Femur (tissue), 1 donor: ENCODE measurements at regions not wholly inside any gene's neighbourhood (a gene's known extent, or its start where the extent isn't known, plus 50 kb on each side); places are given as distances from the start of the nearest gene placed in this dataset.

Experiments used
- DNase-seq: peaks from one replicate; pipeline ENCODE4 v3.0.0-alpha.2; 2017

DNA sequence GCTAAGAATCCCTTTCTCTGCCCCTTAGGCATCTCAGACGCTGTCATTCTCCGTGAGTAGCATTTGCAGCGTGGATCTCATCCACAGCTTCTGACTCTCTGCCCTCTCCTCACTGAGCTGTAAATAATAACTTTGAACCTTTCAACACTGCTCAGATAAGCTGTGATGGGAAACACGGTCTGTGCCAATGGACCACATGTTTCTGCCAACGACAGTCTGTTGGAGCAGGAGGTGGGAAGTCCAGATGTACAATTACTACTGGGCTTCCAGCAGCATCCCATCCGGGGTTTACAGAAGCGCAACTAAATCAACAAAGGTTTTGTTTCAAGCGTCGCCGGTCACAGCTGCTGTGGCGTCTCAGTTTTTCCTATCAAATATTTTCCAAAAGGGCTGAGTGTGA, 1110.6 kb downstream of the TYW1 start:
- peak; percentile 24 for DNase-seq

DNA sequence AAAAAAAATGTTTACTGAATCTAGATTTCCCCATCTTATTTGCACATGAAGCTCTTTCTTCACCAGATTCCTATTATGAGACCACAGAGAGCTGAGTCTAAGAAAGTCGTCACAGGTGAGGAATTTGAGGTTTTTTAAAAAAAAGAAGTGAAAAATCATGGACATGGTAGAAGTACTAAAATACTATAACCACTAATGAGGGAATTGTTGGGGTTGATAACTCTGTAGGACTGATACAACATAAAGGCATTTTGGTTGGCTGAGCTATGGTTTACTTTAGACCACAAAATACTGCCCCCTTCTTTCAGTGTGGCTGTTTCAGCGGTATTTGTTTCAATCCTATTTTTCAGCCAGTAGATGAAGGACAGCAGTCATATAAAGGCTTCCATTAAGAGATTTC, 1111.3 kb downstream of the TYW1 start:
- no peak for DNase-seq

DNA sequence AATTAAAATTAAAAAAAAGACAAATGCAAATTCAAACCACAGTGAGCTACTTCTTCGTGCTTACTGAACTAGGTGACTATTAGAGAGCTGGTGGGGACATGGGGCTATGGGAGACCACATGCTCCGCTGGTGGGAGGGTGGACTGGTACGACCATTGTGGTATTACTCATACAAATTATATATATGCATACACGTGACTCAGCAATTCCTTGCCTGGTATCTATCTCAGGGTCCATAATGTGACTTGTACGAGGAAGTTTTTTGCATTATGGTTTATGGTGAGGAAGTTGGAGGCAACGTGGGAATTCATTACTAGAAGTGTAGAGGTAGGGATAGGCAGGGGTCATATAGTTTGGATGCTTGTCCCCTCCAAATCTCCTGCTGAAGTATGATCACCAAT, 1112.7 kb downstream of the TYW1 start:
- DNase-seq: no peak

DNA sequence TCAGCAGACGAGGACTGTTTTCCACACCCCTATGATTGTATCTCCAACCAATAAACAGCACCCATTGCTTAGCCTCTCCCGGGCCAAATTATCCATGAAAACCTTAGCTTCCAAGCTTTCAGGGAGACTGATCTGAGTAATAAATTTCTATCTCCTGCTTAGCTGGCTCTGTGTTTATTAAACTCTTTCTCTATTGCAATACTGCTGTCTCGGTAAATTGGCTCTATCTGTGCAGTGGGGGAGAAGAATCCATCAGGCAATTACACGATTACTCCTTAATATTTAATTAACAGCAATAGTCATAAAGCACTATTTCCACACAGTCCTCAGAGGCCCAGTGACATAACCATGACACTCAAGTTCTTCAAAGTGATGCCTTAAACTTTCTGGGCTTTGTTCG, 1122.8 kb downstream of the TYW1 start:
- no peak for DNase-seq

DNA sequence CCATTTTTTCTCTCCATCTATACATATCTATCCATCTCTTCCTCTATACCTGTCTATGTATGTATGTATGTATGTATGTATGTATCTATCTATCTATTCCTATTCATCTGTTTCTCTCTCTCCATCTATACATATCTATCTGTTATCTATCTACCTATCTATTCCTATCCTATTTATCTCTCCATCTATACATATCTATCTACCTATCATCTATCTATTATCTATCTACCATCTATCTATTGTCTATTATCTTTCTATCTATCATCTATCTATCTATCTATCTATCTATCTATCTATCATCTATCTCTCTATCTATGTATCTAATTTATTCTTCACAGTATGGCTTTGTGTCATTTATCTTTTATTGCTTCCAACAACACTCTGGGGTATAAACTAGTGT, 1124.4 kb downstream of the TYW1 start:
- DNase-seq: no peak

DNA sequence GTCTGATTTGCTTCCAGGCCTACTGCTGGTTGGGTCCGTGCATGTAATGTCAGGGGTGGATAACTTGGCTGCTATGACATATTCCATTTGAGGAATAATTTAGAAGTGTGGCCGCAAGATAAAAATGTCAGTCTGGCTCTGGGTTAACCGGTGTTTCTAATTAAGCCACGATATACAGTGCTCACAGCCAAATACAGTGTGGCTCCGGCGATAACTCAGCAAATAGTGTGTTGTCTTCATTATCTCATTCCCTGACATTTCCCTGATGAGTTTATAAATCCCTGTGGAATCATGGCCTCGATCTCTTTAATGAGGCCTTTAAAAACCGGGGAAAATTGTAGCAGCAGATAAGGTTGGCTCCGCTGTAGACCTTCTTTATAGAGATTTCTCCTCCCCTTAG, 1125.0 kb downstream of the TYW1 start:
- no peak for DNase-seq

DNA sequence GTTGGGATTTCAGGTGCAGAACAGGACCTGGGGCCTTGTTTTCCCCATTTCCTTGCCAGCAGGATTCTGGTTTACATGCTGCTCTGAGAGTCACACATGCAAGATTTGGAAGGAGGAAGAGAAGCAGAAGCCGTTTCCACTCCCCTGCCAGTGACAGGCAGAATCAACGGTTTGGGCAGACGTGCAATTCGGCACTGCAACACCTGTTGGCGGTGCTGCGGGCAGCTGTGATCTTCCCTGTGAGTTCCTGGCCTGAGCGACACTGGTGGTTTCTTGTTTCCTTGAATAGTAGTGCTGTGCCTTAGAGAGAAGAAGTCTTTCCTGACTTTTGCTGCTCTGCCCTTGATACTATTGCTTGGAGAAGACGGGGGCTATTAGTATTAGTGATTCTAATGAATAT, 1126.2 kb downstream of the TYW1 start:
- peak; percentile 17 for DNase-seq

DNA sequence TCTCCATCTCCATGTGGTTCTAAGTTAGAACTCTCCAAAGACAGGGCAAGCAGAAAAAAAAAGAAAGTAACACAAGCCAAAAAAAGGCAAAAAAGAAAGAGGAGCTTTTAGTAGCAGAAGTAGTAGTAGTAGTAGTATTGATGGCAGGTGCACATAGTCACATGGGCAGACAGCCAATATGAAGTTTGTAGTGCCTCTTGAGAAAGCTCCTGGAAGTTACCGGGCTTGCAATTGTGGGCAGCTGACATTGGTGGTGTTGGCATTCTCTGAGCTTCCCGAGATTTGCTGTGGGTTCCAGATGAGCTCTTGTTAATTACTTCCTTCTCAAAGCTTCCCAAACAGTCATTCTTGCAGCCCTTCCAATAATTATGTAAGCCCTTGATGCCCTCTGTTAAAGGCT, 1128.5 kb downstream of the TYW1 start:
- no peak for DNase-seq

DNA sequence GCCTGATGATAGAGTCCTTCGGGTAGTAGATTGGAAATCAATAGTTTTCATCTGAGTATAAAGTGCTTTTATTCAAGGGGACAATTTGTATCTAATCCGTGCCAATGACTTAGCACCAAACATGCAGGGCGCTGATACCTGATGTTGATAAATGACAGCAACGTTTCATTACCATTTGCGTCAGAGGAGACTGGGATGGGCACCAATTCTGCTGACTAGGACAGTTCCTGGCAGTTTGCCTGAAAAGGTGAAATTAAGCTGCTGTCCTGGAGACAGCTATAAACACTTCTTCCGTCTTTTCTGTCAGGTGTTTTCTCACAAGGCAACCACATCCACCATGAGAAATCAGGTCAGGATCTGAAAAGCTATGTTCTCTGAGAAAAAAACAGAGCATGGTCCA, 1136.4 kb downstream of the TYW1 start:
- DNase-seq: no peak

DNA sequence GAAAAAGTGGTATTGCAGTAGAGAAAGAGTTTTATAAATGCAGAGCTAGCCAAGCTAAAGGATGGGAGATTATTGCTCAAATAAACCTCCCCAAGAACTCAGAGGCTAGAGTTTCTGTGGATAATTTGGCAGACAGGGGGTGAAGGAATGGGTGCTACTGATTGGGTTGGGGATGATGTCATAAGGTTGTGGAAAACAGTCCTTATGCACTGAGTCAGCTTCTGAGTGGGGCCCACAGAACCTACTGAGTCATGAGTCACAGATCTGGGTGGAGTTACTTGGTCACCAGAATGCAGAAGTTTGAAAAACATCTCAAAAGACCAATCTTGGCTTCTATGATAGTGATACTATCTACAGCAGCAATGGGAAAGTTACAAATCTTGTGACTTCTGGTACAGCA, 1146.7 kb downstream of the TYW1 start:
- DNase-seq: no peak

DNA sequence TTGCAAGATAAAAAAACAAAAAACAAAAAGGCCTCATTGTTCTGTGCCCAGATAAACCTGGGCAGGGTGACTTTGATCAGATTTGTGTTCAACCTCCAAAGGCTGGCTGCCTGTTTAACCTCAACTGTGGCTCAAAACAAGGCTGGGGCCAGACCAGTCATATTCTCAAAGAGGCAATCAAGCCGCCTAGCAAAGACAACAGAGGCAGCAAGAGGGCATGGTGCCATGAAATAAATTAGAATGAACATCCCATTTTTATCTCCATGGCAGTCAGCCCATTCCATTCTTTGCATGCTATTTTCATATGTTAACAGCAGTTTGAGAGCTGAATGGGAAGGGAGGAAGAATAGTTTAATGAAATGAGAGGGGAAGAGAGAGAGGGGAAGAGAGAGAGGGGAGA, 1150.3 kb downstream of the TYW1 start:
- no peak for DNase-seq

DNA sequence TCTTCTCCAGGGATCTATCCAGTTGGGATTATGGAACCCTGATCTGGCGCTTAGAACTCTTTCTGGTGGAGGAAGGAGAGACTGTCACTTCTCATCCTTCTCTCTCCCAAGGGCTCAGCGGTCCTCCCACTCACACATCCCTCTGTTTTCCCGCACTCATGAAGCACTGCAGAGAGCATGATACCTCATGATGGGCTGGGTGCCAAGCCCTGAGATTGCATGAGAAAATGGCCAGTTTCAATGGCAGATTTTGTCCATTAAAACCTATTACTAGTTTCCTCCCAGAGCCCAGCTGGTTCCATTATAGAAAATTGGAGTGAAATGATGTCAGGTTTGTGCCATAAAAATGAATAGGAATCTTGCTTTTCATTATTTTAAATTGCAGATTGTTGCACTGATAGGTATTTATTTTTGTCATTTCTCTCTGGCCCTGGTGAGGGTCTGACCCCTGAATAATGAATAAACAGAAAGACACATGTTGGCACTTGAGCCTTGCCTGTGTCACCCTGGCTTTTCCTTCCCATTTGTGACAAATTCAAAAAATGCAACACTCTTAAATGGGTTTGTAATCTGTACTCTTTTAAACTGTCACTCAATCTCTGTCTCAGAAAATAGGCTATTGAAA, 1151.1 kb downstream of the TYW1 start:
- DNase-seq: no peak

DNA sequence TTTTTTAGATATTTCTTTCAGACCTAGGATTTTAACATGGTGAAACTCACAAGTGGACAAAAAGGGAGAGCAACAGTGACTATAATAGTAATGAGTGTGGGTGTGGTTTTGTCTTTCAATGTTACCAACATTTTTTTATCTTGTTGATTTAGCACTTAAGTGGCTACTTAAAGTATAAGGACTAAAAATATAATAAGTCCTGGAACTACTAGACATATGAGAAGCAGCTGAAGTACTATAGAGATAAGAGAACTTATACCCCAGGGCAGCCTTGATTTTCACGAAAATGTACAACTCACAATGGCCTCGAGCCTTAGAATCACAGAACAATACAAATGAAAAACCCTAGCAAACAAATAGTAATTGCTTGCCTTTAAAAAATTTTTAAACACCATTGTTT, 1151.8 kb downstream of the TYW1 start:
- no peak for DNase-seq

DNA sequence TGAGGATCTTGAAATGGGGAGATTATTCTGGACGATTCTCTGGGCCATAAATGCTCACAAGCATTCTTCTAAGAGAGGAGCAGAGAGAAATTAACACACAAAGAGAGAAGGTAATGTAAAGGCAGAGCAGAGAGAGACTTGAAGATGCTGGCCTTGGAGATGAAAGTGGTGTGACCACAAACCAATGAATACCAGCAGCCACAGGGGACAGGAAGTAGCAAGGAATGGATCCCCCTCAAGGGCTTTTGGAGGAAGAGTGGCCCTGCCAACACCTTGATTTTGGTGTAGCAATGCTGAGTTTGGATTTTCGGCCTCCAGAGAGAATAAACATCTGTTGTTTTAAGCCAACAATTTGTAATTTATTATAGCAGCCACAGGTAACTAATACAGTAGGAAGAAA, 1155.6 kb downstream of the TYW1 start:
- no peak for DNase-seq

DNA sequence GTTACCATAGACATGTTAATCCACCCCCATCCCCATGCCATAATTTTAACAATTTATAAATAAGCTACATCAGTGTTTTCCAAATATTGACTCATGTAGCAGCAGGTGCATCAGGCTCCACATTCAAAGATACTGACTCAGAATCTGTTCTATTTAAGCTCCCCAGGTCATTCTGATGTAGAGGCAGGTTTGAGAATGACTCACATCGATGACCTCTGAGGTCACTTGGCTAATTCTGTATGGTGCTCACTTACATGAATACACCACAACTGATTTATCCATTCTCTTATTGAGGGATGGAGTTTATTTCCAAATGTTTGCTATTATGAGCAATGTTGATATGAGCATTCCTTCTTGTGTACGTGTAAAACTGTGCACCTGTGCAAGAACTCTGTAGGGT, 1159.0 kb downstream of the TYW1 start:
- DNase-seq: no peak

DNA sequence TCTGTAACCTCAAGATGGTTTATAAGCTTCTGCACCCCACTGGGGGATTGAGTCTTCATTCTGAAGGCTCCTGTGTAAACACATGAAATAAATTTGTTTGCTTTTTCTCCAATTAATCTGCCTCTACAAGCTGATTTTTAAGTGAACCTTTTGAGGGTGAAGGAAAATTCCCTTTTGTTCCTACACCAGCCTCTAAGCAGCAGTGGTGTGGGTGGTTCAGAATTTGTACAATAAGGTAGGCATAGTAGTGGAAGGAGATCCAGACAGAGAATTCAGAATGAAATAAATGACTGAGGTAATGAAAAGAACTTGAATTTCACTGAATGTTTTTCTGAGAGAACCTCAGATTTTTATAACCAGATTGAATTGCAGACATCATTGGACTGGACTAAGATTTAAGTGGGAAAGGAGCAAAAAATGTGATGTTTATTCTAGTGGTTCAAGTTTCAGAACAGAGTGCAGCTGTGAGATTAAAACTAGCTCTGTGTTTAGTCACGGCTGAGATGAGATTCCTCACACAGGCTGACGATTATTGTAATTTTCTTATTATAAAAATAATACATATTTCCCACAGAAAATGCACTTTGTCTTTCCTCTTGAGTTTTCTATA, 1162.2 kb downstream of the TYW1 start:
- no peak for DNase-seq

DNA sequence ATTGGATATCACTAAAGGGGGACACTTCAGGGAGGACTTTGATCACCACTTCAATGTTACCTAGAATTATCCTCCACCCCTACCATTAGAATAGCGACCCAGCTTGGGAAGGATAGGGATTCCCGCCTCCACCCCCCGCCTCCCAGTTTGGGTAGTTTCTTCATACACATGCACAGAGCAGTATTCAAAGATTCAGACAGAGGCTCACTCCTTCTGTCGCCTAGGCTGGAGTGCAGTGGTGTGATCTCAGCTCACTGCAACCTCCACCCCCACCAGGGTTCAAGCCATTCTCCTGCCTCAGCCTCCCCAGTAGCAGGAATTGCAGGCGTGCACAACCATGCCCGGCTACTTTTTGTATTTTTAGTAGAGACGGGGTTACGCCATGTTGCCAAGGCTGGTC, 1166.1 kb downstream of the TYW1 start:
- no peak for DNase-seq

DNA sequence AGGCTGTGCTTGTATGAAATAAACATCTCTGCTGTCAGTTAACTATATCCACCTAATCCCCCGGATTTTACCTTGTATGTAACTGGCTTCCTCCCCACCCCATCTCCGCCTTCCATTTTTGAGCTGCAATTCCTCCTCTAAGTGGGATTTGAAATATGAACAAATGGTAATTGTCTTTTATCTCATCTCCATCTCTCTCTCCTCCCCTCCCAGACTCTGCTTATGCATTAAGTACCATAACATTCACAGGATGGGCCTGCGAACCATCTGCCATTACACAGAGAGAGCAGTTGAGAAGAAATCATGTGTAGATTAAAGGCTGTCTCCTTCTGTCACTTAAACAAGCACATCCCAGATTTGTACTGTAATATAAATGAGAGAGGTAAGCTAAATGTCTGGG, 1169.9 kb downstream of the TYW1 start:
- no peak for DNase-seq

DNA sequence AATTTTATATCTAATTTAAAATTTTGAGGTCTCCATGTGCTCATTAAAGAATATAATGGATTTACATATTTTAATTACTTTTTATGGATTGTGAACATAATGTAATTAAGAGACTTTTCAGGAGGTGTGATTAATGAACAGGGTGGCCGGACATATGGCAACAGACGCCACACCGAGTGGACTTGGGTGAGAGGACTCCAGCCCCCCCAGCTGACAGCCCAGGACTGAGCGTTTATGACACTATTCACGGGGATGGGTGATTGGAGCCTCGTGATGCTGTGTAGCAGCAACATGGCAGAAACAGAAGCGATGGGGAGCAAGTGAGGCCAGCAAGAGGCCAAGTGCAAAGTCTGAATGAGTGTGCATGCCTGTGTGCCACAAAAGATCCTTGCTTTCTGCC, 1176.9 kb downstream of the TYW1 start:
- no peak for DNase-seq

DNA sequence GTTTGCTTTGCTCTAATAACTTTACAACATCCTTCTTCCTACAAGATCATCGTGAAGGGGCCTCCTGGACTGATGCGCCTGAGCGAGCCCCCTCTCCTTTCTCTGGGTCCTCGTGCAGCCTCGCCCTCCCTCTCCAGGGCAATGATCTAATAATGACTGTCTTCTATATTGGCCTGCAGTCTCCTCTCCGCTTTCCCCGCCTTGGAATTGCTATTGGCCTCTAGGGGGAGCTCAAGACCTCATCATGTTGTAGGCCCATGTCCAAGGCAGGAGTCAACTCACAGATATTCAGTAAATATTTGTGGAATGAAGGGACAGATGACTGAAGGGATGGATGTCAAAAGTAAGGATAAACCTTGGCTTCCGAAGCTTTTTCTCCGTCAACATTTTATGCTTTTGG, 1180.3 kb downstream of the TYW1 start:
- peak; percentile 80 for DNase-seq

DNA sequence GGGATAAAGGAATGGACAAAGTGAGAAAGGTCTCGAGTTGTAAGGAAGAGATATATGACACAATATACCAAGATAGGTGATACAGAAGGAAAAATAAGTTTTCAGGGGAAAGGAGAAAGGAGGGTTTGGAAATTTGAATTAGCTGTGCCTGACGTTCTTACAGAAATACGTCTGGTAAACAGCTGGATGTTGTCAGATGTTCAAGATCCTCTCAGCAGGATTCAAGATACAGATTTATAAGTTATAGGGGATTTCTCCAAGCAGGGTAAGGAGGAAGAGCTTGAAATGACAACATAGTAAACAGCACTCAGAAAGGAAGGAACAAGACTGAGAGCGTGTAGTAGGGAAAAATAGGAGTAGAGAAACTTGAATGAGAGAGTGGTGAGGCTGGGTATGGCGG, 1184.1 kb downstream of the TYW1 start:
- no peak for DNase-seq

DNA sequence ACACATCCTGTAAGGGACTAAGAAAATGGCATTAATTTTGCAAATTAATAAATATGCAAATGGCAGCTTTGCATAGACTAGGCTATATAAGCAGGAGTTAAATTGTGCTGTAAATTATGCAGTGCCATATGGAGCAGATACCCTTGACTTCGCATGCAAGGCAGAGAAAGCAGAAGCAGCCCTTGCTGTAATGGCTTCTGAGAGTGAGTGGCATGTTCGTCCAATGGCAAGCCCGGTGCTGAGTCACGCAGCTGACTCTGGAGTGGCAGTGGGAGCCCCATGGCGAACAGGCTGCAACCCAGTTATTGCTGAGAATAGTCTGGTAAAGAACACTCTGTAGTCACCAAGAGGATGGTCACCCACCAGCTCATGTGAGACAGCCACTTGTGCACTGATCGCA, 1186.5 kb downstream of the TYW1 start:
- DNase-seq: no peak

DNA sequence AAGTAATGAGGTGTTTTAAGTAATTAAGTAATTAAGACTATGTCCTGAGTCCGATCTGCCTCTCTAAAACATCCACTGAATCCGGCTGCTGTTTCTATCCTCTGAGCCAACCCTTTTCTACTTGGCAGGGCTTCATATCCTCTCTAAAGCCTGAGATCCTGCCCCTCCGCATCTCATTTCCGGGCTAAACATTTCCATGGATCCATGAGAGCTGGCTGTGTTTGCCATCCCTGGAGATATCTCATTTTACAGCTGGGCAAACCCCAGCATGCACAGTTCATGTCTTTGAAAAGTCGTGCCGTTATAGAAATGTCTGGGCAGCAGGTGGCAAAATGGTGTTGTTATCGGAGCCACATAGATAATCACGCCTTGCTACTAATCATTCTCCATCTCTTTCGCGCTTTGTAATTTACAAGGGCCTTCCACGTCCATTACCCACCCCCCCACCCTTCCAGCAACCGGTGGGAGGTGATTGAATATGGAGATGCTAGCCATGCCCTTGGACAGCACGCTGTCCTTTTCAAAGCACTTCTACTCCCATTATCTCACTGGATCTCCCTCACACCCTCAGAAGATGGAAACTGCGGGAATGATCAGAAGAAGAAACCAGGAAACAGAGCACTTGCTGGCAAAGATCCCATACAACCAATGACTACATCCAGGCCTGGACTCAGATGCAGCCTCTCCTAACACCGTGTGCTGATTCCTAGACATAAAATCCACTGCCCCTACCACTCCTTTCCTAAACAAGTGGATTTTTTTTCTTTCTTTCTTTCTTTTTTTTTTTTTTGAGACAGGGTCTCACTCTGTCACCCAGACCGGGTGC, 1189.2 kb downstream of the TYW1 start:
- peak; percentile 78 for DNase-seq

DNA sequence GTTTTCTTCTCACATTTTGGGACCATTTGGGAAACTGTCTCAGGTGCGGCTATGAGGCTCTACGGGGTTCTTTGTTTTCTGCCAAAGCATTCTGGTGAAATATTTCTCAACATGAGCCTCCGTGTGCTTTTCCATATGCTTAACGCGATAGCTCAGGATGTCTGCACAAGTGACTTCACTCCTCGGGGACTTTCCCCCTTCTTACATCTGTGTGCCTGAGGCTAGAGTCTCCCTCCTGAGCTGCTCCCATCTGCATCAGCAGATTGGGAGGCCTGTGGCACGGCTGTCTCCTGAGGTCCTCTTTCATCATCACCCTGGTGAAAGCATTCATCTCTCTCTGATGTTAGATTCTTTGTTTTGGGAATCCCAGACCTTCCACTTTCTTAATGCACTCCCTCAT, 1190.9 kb downstream of the TYW1 start:
- no peak for DNase-seq

DNA sequence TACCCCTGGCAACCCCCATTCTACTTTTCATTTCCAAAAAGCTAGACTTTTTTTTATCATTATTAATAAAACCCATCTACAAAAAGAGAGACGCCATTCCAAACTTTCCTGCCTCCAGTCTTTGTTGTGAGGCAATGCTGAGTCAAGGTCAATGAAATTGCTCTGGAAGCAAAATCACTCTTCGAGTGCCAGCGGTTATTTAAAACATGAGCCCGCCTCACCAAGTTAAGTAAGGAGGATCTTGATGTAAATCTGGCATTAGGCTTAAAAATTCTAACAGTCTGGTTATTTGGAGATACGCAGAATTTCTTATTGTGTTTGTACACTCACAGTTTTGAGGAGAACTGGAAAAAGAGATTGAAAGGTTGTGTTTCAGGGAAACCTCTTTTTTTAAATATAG, 1196.3 kb downstream of the TYW1 start:
- DNase-seq: no peak
